HEK293T (cell line): ENCODE measurements at regions not wholly inside any gene's neighbourhood (a gene's known extent, or its start where the extent isn't known, plus 50 kb on each side); places are given as distances from the start of the nearest gene placed in this dataset.

Experiments used
- ARNT ChIP-seq: fragments of 450-650 bp; IDR thresholded peaks from 2 replicates; pipeline ENCODE4 v1.6.1; 2017; ENCODE audit warnings: mild to moderate bottlenecking
- FOXA1 ChIP-seq: fragments of 450-650 bp; IDR thresholded peaks from 2 replicates; pipeline ENCODE4 v1.6.1; 2016; ENCODE audit warnings: mild to moderate bottlenecking
- FOXM1 ChIP-seq: fragments of 450-650 bp; IDR thresholded peaks from 2 replicates; pipeline ENCODE4 v1.6.1; 2017; ENCODE audit warnings: mild to moderate bottlenecking, borderline replicate concordance
- HDGF ChIP-seq: fragments of 450-650 bp; IDR thresholded peaks from 2 replicates; pipeline ENCODE4 v1.6.1; 2017; ENCODE audit warnings: antibody characterized with exemption, borderline replicate concordance
- SP1 ChIP-seq: fragments of 450-650 bp; IDR thresholded peaks from 2 replicates; pipeline ENCODE4 v1.6.1; 2017
- ZNF384 ChIP-seq: fragments of 450-650 bp; IDR thresholded peaks from 2 replicates; pipeline ENCODE4 v1.6.1; 2016

- no peak for TF ChIP-seq SP1
- TF ChIP-seq HDGF = no peak
- no peak for TF ChIP-seq FOXA1
- no peak for TF ChIP-seq ARNT
- no peak for TF ChIP-seq FOXM1
- no peak for TF ChIP-seq ZNF384
Observed at GRCh38 chr15:46456456-46456855, 821.6 kb downstream of the SQOR start.
